ENCODE measurements at regions not wholly inside any gene's neighbourhood (a gene's known extent, or its start where the extent isn't known, plus 50 kb on each side); places are given as distances from the start of the nearest gene placed in this dataset.

GRCh38 chr14:51335961-51336723 is 96.1 kb downstream of the TMX1 start:
- TF ChIP-seq CTCF (IDR thresholded peaks at IDR 0.05; ENCODE audit: poor library complexity, severe bottlenecking): no peak
- TF ChIP-seq EP300 (conservative IDR thresholded peaks at IDR 0.05; ENCODE audit: poor library complexity, severe bottlenecking): no peak
- no peak for TF ChIP-seq TAF1 (IDR thresholded peaks at IDR 0.05; ENCODE audit: low read depth)
